ENCODE measurements at regions not wholly inside any gene's neighbourhood (a gene's known extent, or its start where the extent isn't known, plus 50 kb on each side); places are given as distances from the start of the nearest gene placed in this dataset.

- no peak for DNase-seq
These were observed 63.4 kb upstream of the NCOR2 start for GRCh38 chr12:124630791-124631313.

- no peak for DNase-seq
These were observed 62.5 kb upstream of the NCOR2 start for GRCh38 chr12:124629789-124630480.

- no peak for DNase-seq
These were observed 61.7 kb upstream of the NCOR2 start for GRCh38 chr12:124629117-124629516.

- DNase-seq = no peak
These were observed 60.5 kb upstream of the NCOR2 start for GRCh38 chr12:124627956-124628355.

- DNase-seq = peak in 1 of 14 donors; percentile 11
These were observed 59.6 kb upstream of the NCOR2 start for GRCh38 chr12:124626971-124627411.

- no peak for DNase-seq
These were observed 58.7 kb upstream of the NCOR2 start for GRCh38 chr12:124625867-124626675.

- DNase-seq = no peak
These were observed 57.4 kb upstream of the NCOR2 start for GRCh38 chr12:124624823-124625222.

GRCh38 chr12:124623344-124624035 is 56.1 kb upstream of the NCOR2 start:
- DNase-seq = no peak

GRCh38 chr12:124622764-124623163 is 55.4 kb upstream of the NCOR2 start:
- DNase-seq = no peak

GRCh38 chr12:124622331-124622730 is 54.9 kb upstream of the NCOR2 start:
- no peak for DNase-seq

GRCh38 chr12:124621296-124621660 is 53.9 kb upstream of the NCOR2 start:
- DNase-seq = no peak

- no peak for DNase-seq
These were observed 53.3 kb upstream of the NCOR2 start for GRCh38 chr12:124620606-124621295.

GRCh38 chr12:124618291-124618902 is 51.0 kb upstream of the NCOR2 start:
- DNase-seq = no peak

GRCh38 chr12:124617615-124618014 is 50.2 kb upstream of the NCOR2 start:
- peak in 1 of 14 donors; percentile 33 for DNase-seq

Measured in C1 segment of cervical spinal cord (tissue), 14 donors.